ENCODE measurements at regions not wholly inside any gene's neighbourhood (a gene's known extent, or its start where the extent isn't known, plus 50 kb on each side); places are given as distances from the start of the nearest gene placed in this dataset.

DNA sequence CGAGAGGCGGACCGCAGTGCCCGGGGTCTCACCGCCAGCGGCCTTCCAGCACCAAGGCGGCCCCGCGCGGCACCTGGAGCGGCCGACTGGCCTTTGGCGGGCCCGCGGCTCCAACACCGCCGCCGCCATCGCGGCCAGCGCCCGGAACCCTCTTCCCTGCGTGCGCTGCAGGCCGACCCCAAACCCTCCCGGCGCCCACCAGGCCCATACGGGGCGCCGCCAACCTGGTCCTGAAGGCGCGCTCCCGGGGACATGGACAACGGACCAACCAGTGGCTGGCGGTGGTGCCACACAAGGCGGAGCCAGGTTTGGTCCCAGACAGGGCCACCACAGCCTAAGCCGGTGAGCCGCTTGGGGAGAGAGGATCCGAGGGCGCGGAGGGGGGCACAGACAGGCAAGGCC, 1514.8 kb upstream of the DEFB115 start:
- TF ChIP-seq POLR2AphosphoS5 (IDR thresholded peaks at IDR 0.05; ENCODE audit: borderline replicate concordance, low read depth, low read length) (no peak), EZH2 (IDR thresholded peaks at IDR 0.05) (no peak), FOXP2 (optimal IDR thresholded peaks at IDR 0.05; ENCODE audit: control extremely low read depth, extremely low read length, insufficient read depth) (no peak)
